WTC11 (cell line): ENCODE measurements at regions not wholly inside any gene's neighbourhood (a gene's known extent, or its start where the extent isn't known, plus 50 kb on each side); places are given as distances from the start of the nearest gene placed in this dataset.

Experiments used
- ATAC-seq: fragments of 200-7000 bp; cut with Tn5 transposase; 2 replicates; pipeline ENCODE4 v1.10.0; 2021; ENCODE audit warnings: mild to moderate bottlenecking, moderate library complexity
- CTCF ChIA-PET: fragments of 300-600 bp; sonication (Branson Sonifier 250); formaldehyde crosslinking; loops from one replicate; lab custom pipeline; 2021; ENCODE audit warnings: antibody characterized with exemption; lab: Charles Lee
- POLR2A ChIA-PET: fragments of 350-600 bp; sonication (Branson Sonifier 250); formaldehyde crosslinking; loops from one replicate; lab custom pipeline; 2021; ENCODE audit warnings: antibody characterized with exemption; lab: Charles Lee
- DNase-seq: peaks from one replicate; pipeline ENCODE4 v3.0.0; 2021; ENCODE audit warnings: low spot score
- H3K27ac Mint-ChIP-seq: 2 replicates; pipeline ENCODE4 v1.8.0; 2021; ENCODE audit warnings: mixed read lengths
- H3K27me3 Mint-ChIP-seq: 2 replicates; pipeline ENCODE4 v1.8.0; 2021; ENCODE audit warnings: low read depth, mild to moderate bottlenecking, moderate library complexity, mixed read lengths
- H3K36me3 Mint-ChIP-seq: 2 replicates; pipeline ENCODE4 v1.8.0; 2021; ENCODE audit warnings: mixed read lengths
- H3K4me1 Mint-ChIP-seq: 2 replicates; pipeline ENCODE4 v1.8.0; 2022; ENCODE audit warnings: mixed read lengths
- H3K4me3 Mint-ChIP-seq: 2 replicates; pipeline ENCODE4 v1.8.0; 2021; ENCODE audit warnings: mild to moderate bottlenecking, moderate library complexity, mixed read lengths
- H3K9me3 Mint-ChIP-seq: 2 replicates; pipeline ENCODE4 v1.8.0; 2021; ENCODE audit warnings: mixed read lengths
- ARID4B ChIP-seq: sonication (generic); formaldehyde crosslinking; IDR thresholded peaks from 2 replicates; pipeline ENCODE4 v1.8.0; 2023; ENCODE audit warnings: missing genetic modification reagents, mild to moderate bottlenecking, borderline replicate concordance
- CREB1 ChIP-seq: sonication (generic); formaldehyde crosslinking; IDR thresholded peaks from 2 replicates; pipeline ENCODE4 v1.8.0; 2023; ENCODE audit warnings: mild to moderate bottlenecking, missing genetic modification reagents
- EMX1 ChIP-seq: fragments of 250-450 bp; sonication (Bioruptor Pico); IDR thresholded peaks from 2 replicates; pipeline ENCODE4 v1.8.0; 2021; ENCODE audit warnings: mild to moderate bottlenecking
- ETV6 ChIP-seq: sonication (generic); formaldehyde crosslinking; IDR thresholded peaks from 2 replicates; pipeline ENCODE4 v1.8.1; 2022; ENCODE audit warnings: mild to moderate bottlenecking, missing genetic modification reagents
- FOXJ3 ChIP-seq: sonication (generic); formaldehyde crosslinking; IDR thresholded peaks from 2 replicates; pipeline ENCODE4 v1.9.0; 2021; ENCODE audit warnings: missing genetic modification reagents, mild to moderate bottlenecking, borderline replicate concordance
- GRHL2 ChIP-seq: fragments of 250-450 bp; sonication (Bioruptor Pico); IDR thresholded peaks from 2 replicates; pipeline ENCODE4 v1.8.0; 2022; ENCODE audit warnings: mild to moderate bottlenecking, moderate library complexity; ENCODE audit not compliant: insufficient replicate concordance, severe bottlenecking
- NFE2L1 ChIP-seq: sonication (generic); formaldehyde crosslinking; IDR thresholded peaks from 2 replicates; pipeline ENCODE4 v1.8.1; 2023; ENCODE audit warnings: missing genetic modification reagents
- ZNF138 ChIP-seq: sonication (generic); formaldehyde crosslinking; conservative IDR thresholded peaks from 2 replicates; pipeline ENCODE4 v1.8.1; 2022; ENCODE audit warnings: mild to moderate bottlenecking, moderate library complexity, missing genetic modification reagents
- ZNF263 ChIP-seq: sonication (generic); formaldehyde crosslinking; IDR thresholded peaks from 2 replicates; pipeline ENCODE4 v1.8.1; 2022; ENCODE audit warnings: low read depth, mild to moderate bottlenecking, moderate library complexity, missing genetic modification reagents
- ZNF425 ChIP-seq: fragments of 250-450 bp; sonication (Bioruptor Pico); conservative IDR thresholded peaks from 2 replicates; pipeline ENCODE4 v1.9.0; 2021; ENCODE audit warnings: mild to moderate bottlenecking
- ZNF532 ChIP-seq: fragments of 250-450 bp; sonication (Bioruptor Pico); IDR thresholded peaks from 2 replicates; pipeline ENCODE4 v1.9.0; 2021; ENCODE audit warnings: mild to moderate bottlenecking, borderline replicate concordance
- ZNF671 ChIP-seq: fragments of 250-450 bp; sonication (Bioruptor Pico); IDR thresholded peaks from 2 replicates; pipeline ENCODE4 v1.8.0; 2021; ENCODE audit warnings: mild to moderate bottlenecking
- TF ChIP-seq, protein P1 (sequence below): sonication (generic); formaldehyde crosslinking; IDR thresholded peaks from 2 replicates; pipeline ENCODE4 v1.8.1; 2023; ENCODE audit warnings: mild to moderate bottlenecking, missing genetic modification reagents, moderate library complexity
- TF ChIP-seq, protein P2 (sequence below): sonication (generic); formaldehyde crosslinking; IDR thresholded peaks from 2 replicates; pipeline ENCODE4 v1.8.1; 2022; ENCODE audit warnings: low read depth, mild to moderate bottlenecking, moderate library complexity, missing genetic modification reagents, borderline replicate concordance
- TF ChIP-seq, protein P3 (sequence below): sonication (generic); formaldehyde crosslinking; IDR thresholded peaks from 2 replicates; pipeline ENCODE4 v1.8.0; 2022; ENCODE audit warnings: mild to moderate bottlenecking, missing genetic modification reagents
- TF ChIP-seq, protein P4 (sequence below): fragments of 250-450 bp; sonication (Bioruptor Pico); IDR thresholded peaks from 2 replicates; pipeline ENCODE4 v1.9.0; 2021; ENCODE audit warnings: mild to moderate bottlenecking
- TF ChIP-seq, protein P5 (sequence below): fragments of 200-600 bp; IDR thresholded peaks from 2 replicates; pipeline ENCODE4 v1.8.0; 2022; ENCODE audit warnings: antibody characterized with exemption
- TF ChIP-seq, protein P6 (sequence below): fragments of 250-450 bp; sonication (Bioruptor Pico); IDR thresholded peaks from 2 replicates; pipeline ENCODE4 v1.9.0; 2021; ENCODE audit warnings: mild to moderate bottlenecking

DNA sequence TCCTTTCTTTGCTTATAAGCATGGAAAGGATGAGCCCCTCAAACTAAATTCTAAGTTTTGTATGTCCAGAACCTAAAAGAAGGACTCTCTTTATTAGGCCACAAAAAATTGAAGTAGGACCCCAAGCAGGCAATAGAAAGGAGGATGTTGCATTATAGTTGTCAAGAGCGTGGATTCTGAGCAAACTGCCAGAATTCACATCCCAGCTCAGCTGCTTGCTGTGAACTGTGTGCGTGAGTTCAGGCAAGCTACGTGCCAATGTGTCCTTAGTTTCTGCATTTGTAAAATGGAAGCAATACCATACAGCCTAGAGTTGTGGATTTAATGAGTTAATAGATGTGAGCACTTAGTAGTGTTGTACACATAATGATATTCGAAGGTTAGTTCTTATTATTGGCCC lies 70.6 kb upstream of the SLC44A1 start (continued):
- TF ChIP-seq ZNF138 (CRISPR knock-in tag) (no peak), ARID4B (CRISPR knock-in tag) (no peak), NFE2L1 (CRISPR knock-in tag) (no peak)

GRCh38 chr9:105176194-105176593 lies 68.3 kb upstream of the SLC44A1 start:
- no peak for ATAC-seq
- no peak overlapping the region for H3K4me3 Mint-ChIP-seq
- peaks cover 39% of the 10 kb centered on the region for H3K4me1 Mint-ChIP-seq
- no peaks in the 10 kb centered on the region for H3K36me3 Mint-ChIP-seq
- ChIA-PET CTCF (interaction anchor here (0.6 to 0.8 kb wide), 2 partner anchors 249 to 309 kb away, joined by 3 to 4 read pairs; no protein-coding TSS in a partner anchor), POLR2A (no interaction called here)
- no peaks in the 10 kb centered on the region for H3K27me3 Mint-ChIP-seq
- no peaks in the 10 kb centered on the region for H3K9me3 Mint-ChIP-seq
- no peak overlapping the region for H3K27ac Mint-ChIP-seq
- no peak for DNase-seq
- TF ChIP-seq FOXJ3 (no peak), ETV6 (CRISPR knock-in tag) (no peak), ZNF671 (no peak), GRHL2 (CRISPR knock-in tag) (no peak), ZNF532 (CRISPR knock-in tag) (no peak), EMX1 (no peak), ZNF263 (no peak), CREB1 (no peak), ZNF425 (no peak)
- TF ChIP-seq, protein P1, sequence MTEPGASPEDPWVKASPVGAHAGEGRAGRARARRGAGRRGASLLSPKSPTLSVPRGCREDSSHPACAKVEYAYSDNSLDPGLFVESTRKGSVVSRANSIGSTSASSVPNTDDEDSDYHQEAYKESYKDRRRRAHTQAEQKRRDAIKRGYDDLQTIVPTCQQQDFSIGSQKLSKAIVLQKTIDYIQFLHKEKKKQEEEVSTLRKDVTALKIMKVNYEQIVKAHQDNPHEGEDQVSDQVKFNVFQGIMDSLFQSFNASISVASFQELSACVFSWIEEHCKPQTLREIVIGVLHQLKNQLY (CRISPR knock-in tag) = no peak
- TF ChIP-seq, protein P2, sequence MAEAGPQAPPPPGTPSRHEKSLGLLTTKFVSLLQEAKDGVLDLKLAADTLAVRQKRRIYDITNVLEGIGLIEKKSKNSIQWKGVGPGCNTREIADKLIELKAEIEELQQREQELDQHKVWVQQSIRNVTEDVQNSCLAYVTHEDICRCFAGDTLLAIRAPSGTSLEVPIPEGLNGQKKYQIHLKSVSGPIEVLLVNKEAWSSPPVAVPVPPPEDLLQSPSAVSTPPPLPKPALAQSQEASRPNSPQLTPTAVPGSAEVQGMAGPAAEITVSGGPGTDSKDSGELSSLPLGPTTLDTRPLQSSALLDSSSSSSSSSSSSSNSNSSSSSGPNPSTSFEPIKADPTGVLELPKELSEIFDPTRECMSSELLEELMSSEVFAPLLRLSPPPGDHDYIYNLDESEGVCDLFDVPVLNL (CRISPR knock-in tag) = no peak
- TF ChIP-seq, protein P3, sequence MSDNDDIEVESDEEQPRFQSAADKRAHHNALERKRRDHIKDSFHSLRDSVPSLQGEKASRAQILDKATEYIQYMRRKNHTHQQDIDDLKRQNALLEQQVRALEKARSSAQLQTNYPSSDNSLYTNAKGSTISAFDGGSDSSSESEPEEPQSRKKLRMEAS (CRISPR knock-in tag) = no peak
- TF ChIP-seq, protein P4, sequence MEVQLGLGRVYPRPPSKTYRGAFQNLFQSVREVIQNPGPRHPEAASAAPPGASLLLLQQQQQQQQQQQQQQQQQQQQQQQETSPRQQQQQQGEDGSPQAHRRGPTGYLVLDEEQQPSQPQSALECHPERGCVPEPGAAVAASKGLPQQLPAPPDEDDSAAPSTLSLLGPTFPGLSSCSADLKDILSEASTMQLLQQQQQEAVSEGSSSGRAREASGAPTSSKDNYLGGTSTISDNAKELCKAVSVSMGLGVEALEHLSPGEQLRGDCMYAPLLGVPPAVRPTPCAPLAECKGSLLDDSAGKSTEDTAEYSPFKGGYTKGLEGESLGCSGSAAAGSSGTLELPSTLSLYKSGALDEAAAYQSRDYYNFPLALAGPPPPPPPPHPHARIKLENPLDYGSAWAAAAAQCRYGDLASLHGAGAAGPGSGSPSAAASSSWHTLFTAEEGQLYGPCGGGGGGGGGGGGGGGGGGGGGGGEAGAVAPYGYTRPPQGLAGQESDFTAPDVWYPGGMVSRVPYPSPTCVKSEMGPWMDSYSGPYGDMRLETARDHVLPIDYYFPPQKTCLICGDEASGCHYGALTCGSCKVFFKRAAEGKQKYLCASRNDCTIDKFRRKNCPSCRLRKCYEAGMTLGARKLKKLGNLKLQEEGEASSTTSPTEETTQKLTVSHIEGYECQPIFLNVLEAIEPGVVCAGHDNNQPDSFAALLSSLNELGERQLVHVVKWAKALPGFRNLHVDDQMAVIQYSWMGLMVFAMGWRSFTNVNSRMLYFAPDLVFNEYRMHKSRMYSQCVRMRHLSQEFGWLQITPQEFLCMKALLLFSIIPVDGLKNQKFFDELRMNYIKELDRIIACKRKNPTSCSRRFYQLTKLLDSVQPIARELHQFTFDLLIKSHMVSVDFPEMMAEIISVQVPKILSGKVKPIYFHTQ = no peak
- TF ChIP-seq, protein P5, sequence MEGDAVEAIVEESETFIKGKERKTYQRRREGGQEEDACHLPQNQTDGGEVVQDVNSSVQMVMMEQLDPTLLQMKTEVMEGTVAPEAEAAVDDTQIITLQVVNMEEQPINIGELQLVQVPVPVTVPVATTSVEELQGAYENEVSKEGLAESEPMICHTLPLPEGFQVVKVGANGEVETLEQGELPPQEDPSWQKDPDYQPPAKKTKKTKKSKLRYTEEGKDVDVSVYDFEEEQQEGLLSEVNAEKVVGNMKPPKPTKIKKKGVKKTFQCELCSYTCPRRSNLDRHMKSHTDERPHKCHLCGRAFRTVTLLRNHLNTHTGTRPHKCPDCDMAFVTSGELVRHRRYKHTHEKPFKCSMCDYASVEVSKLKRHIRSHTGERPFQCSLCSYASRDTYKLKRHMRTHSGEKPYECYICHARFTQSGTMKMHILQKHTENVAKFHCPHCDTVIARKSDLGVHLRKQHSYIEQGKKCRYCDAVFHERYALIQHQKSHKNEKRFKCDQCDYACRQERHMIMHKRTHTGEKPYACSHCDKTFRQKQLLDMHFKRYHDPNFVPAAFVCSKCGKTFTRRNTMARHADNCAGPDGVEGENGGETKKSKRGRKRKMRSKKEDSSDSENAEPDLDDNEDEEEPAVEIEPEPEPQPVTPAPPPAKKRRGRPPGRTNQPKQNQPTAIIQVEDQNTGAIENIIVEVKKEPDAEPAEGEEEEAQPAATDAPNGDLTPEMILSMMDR = no peak
- TF ChIP-seq, protein P6, sequence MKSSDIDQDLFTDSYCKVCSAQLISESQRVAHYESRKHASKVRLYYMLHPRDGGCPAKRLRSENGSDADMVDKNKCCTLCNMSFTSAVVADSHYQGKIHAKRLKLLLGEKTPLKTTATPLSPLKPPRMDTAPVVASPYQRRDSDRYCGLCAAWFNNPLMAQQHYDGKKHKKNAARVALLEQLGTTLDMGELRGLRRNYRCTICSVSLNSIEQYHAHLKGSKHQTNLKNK (CRISPR knock-in tag) = no peak
